Glutamatergic neuron (in vitro differentiated cells): ENCODE measurements at regions not wholly inside any gene's neighbourhood (a gene's known extent, or its start where the extent isn't known, plus 50 kb on each side); places are given as distances from the start of the nearest gene placed in this dataset.

Experiments used
- DNase-seq: peaks from one replicate; pipeline ENCODE4 v3.0.0; 2022
- H3K27ac Mint-ChIP-seq: one replicate; pipeline ENCODE4 v1.8.0; 2020; ENCODE audit warnings: mild to moderate bottlenecking, mixed read lengths, inconsistent platforms; ENCODE audit not compliant: unreplicated experiment
- H3K27me3 Mint-ChIP-seq: one replicate; pipeline ENCODE4 v1.8.0; 2020; ENCODE audit warnings: mild to moderate bottlenecking, moderate library complexity, mixed read lengths, inconsistent platforms; ENCODE audit not compliant: unreplicated experiment
- H3K36me3 Mint-ChIP-seq: one replicate; pipeline ENCODE4 v1.8.0; 2020; ENCODE audit warnings: mild to moderate bottlenecking, mixed read lengths, inconsistent platforms; ENCODE audit not compliant: unreplicated experiment
- H3K4me1 Mint-ChIP-seq: one replicate; pipeline ENCODE4 v1.8.0; 2020; ENCODE audit warnings: mild to moderate bottlenecking, low read depth, mixed read lengths, inconsistent platforms; ENCODE audit not compliant: unreplicated experiment
- H3K4me3 Mint-ChIP-seq: one replicate; pipeline ENCODE4 v1.8.0; 2020; ENCODE audit warnings: mild to moderate bottlenecking, mixed read lengths, inconsistent platforms; ENCODE audit not compliant: unreplicated experiment
- H3K9me3 Mint-ChIP-seq: one replicate; pipeline ENCODE4 v1.8.0; 2020; ENCODE audit warnings: mild to moderate bottlenecking, moderate library complexity, mixed read lengths, inconsistent platforms; ENCODE audit not compliant: unreplicated experiment
- CTCF ChIP-seq: fragments of 200-600 bp; sonication (generic); IDR thresholded peaks from one replicate; pipeline ENCODE4 v1.5.0; 2021; ENCODE audit not compliant: partially characterized antibody, unreplicated experiment

- H3K4me3 Mint-ChIP-seq = no peak overlapping the region
- no peak for TF ChIP-seq CTCF
- no peak for DNase-seq
- H3K4me1 Mint-ChIP-seq = no peaks in the 10 kb centered on the region
- H3K9me3 Mint-ChIP-seq = no peaks in the 10 kb centered on the region
- H3K27me3 Mint-ChIP-seq = no peaks in the 10 kb centered on the region
- no peaks in the 10 kb centered on the region for H3K36me3 Mint-ChIP-seq
- no peak overlapping the region for H3K27ac Mint-ChIP-seq
These were observed 407.3 kb upstream of the PPP2R3A start for GRCh38 chr3:135558150-135558783.

GRCh38 chr3:135558906-135559305, 406.6 kb upstream of the PPP2R3A start:
- H3K36me3 Mint-ChIP-seq = no peaks in the 10 kb centered on the region
- H3K9me3 Mint-ChIP-seq = no peaks in the 10 kb centered on the region
- no peak for TF ChIP-seq CTCF
- no peak for DNase-seq
- no peak overlapping the region for H3K4me3 Mint-ChIP-seq
- no peaks in the 10 kb centered on the region for H3K4me1 Mint-ChIP-seq
- no peak overlapping the region for H3K27ac Mint-ChIP-seq
- H3K27me3 Mint-ChIP-seq = no peaks in the 10 kb centered on the region

- no peak for TF ChIP-seq CTCF
- no peaks in the 10 kb centered on the region for H3K27me3 Mint-ChIP-seq
- no peak for DNase-seq
- H3K4me1 Mint-ChIP-seq = no peaks in the 10 kb centered on the region
- no peak overlapping the region for H3K27ac Mint-ChIP-seq
- H3K36me3 Mint-ChIP-seq = no peaks in the 10 kb centered on the region
- H3K4me3 Mint-ChIP-seq = no peak overlapping the region
- H3K9me3 Mint-ChIP-seq = no peaks in the 10 kb centered on the region
These were observed 405.7 kb upstream of the PPP2R3A start for GRCh38 chr3:135559802-135560201.

- Mint-ChIP-seq H3K36me3 (peaks cover 2% of the 10 kb centered on the region), H3K27me3 (no peaks in the 10 kb centered on the region), H3K4me3 (no peak overlapping the region), H3K9me3 (no peaks in the 10 kb centered on the region), H3K4me1 (no peaks in the 10 kb centered on the region), H3K27ac (no peak overlapping the region)
- DNase-seq = no peak
- no peak for TF ChIP-seq CTCF
These were observed 404.7 kb upstream of the PPP2R3A start for GRCh38 chr3:135560847-135561246.

- Mint-ChIP-seq H3K27ac (no peak overlapping the region), H3K4me3 (no peak overlapping the region), H3K4me1 (no peaks in the 10 kb centered on the region), H3K36me3 (peaks cover 5% of the 10 kb centered on the region), H3K9me3 (no peaks in the 10 kb centered on the region), H3K27me3 (peaks cover 2% of the 10 kb centered on the region)
- no peak for TF ChIP-seq CTCF
- no peak for DNase-seq
These were observed 400.8 kb upstream of the PPP2R3A start for GRCh38 chr3:135564696-135565095.
